ENCODE measurements at regions not wholly inside any gene's neighbourhood (a gene's known extent, or its start where the extent isn't known, plus 50 kb on each side); places are given as distances from the start of the nearest gene placed in this dataset.

- no peak overlapping the region for H3K27ac ChIP-seq (ENCODE audit: low read depth, low read length)
- no peaks in the 10 kb centered on the region for H3K9me3 ChIP-seq (ENCODE audit: control insufficient read depth, insufficient read depth, low read length)
- no peaks in the 10 kb centered on the region for H3K9me2 ChIP-seq (replicated peaks; ENCODE audit: control insufficient read depth, low read length)
- no peaks in the 10 kb centered on the region for H3F3A ChIP-seq (ENCODE audit: control insufficient read depth, insufficient read depth)
- no peaks in the 10 kb centered on the region for H3K4me1 ChIP-seq (ENCODE audit: control insufficient read depth, low read length)
- no peaks in the 10 kb centered on the region for H3K79me2 ChIP-seq (ENCODE audit: control insufficient read depth, low read length)
- H3K27me3 ChIP-seq (ENCODE audit: control insufficient read depth, low read length): no peaks in the 10 kb centered on the region
- no peaks in the 10 kb centered on the region for H4K20me1 ChIP-seq (ENCODE audit: control insufficient read depth, insufficient read depth, low read depth, low read length)
- H3K36me3 ChIP-seq (ENCODE audit: control insufficient read depth, low read length): no peaks in the 10 kb centered on the region
- no peak overlapping the region for H3K4me2 ChIP-seq (ENCODE audit: low read length)
- TF ChIP-seq CTCF (IDR thresholded peaks at IDR 0.05; ENCODE audit: low read depth, low read length, poor library complexity, severe bottlenecking): no peak
- TF ChIP-seq EZH2phosphoT487 (IDR thresholded peaks at IDR 0.05; ENCODE audit: borderline replicate concordance, low read length): no peak
- H3K4me3 ChIP-seq (ENCODE audit: low read length): no peak overlapping the region
Observed at GRCh38 chr9:86790805-86791204, 156.5 kb downstream of the GAS1 start.

- TF ChIP-seq CTCF (IDR thresholded peaks at IDR 0.05; ENCODE audit: low read depth, low read length, poor library complexity, severe bottlenecking): no peak
- no peak for TF ChIP-seq EZH2phosphoT487 (IDR thresholded peaks at IDR 0.05; ENCODE audit: borderline replicate concordance, low read length)
- no peak overlapping the region for H3K4me2 ChIP-seq (ENCODE audit: low read length)
- H3K9me3 ChIP-seq (ENCODE audit: control insufficient read depth, insufficient read depth, low read length): no peaks in the 10 kb centered on the region
Observed at GRCh38 chr9:86788456-86788855, 158.8 kb downstream of the GAS1 start.

GRCh38 chr9:86783884-86784283 is 163.4 kb downstream of the GAS1 start:
- no peak overlapping the region for H3K4me3 ChIP-seq (ENCODE audit: low read length)
- no peak overlapping the region for H3K4me2 ChIP-seq (ENCODE audit: low read length)

More at GRCh38 chr9:86788456-86788855, 158.8 kb downstream of the GAS1 start:
- no peaks in the 10 kb centered on the region for H3F3A ChIP-seq (ENCODE audit: control insufficient read depth, insufficient read depth)
- no peaks in the 10 kb centered on the region for H4K20me1 ChIP-seq (ENCODE audit: control insufficient read depth, insufficient read depth, low read depth, low read length)
- H3K9me2 ChIP-seq (replicated peaks; ENCODE audit: control insufficient read depth, low read length): no peaks in the 10 kb centered on the region
- H3K4me3 ChIP-seq (ENCODE audit: low read length): no peak overlapping the region
- no peaks in the 10 kb centered on the region for H3K36me3 ChIP-seq (ENCODE audit: control insufficient read depth, low read length)
- no peaks in the 10 kb centered on the region for H3K27me3 ChIP-seq (ENCODE audit: control insufficient read depth, low read length)
- H3K79me2 ChIP-seq (ENCODE audit: control insufficient read depth, low read length): no peaks in the 10 kb centered on the region
- H3K27ac ChIP-seq (ENCODE audit: low read depth, low read length): no peak overlapping the region
- H3K4me1 ChIP-seq (ENCODE audit: control insufficient read depth, low read length): no peaks in the 10 kb centered on the region

More at GRCh38 chr9:86783884-86784283, 163.4 kb downstream of the GAS1 start:
- Histone ChIP-seq H3K27me3 (ENCODE audit: control insufficient read depth, low read length) (no peaks in the 10 kb centered on the region), H3F3A (ENCODE audit: control insufficient read depth, insufficient read depth) (no peaks in the 10 kb centered on the region), H3K36me3 (ENCODE audit: control insufficient read depth, low read length) (no peaks in the 10 kb centered on the region), H3K9me3 (ENCODE audit: control insufficient read depth, insufficient read depth, low read length) (no peaks in the 10 kb centered on the region), H4K20me1 (ENCODE audit: control insufficient read depth, insufficient read depth, low read depth, low read length) (no peaks in the 10 kb centered on the region), H3K79me2 (ENCODE audit: control insufficient read depth, low read length) (no peaks in the 10 kb centered on the region), H3K9me2 (replicated peaks; ENCODE audit: control insufficient read depth, low read length) (no peaks in the 10 kb centered on the region), H3K4me1 (ENCODE audit: control insufficient read depth, low read length) (no peaks in the 10 kb centered on the region), H3K27ac (ENCODE audit: low read depth, low read length) (no peak overlapping the region)
- TF ChIP-seq EZH2phosphoT487 (IDR thresholded peaks at IDR 0.05; ENCODE audit: borderline replicate concordance, low read length) (no peak), CTCF (IDR thresholded peaks at IDR 0.05; ENCODE audit: low read depth, low read length, poor library complexity, severe bottlenecking) (no peak)

Measured in DOHH2 (cell line).